HL-60 (cell line): ENCODE measurements at regions not wholly inside any gene's neighbourhood (a gene's known extent, or its start where the extent isn't known, plus 50 kb on each side); places are given as distances from the start of the nearest gene placed in this dataset.

ENCODE experiments used
- GABPA ChIP-seq: IDR thresholded peaks from 2 replicates; pipeline ENCODE4 v1.6.1; 2012; ENCODE audit warnings: low read depth
- POLR2AphosphoS5 ChIP-seq: IDR thresholded peaks from 2 replicates; pipeline ENCODE4 v1.6.1; 2012; ENCODE audit warnings: low read depth
- SPI1 ChIP-seq: IDR thresholded peaks from 2 replicates; pipeline ENCODE4 v1.6.1; 2012; ENCODE audit warnings: low read depth, mild to moderate bottlenecking, borderline replicate concordance
- TF ChIP-seq, protein P1 (sequence below): IDR thresholded peaks from one replicate; pipeline ENCODE4 v1.5.1; 2011; ENCODE audit warnings: low read length, control low read depth, inconsistent platforms; ENCODE audit not compliant: insufficient read depth
- TF ChIP-seq, protein P2 (sequence below): IDR thresholded peaks from 2 replicates; pipeline ENCODE4 v1.6.1; 2012; ENCODE audit warnings: low read depth; ENCODE audit not compliant: insufficient replicate concordance

DNA sequence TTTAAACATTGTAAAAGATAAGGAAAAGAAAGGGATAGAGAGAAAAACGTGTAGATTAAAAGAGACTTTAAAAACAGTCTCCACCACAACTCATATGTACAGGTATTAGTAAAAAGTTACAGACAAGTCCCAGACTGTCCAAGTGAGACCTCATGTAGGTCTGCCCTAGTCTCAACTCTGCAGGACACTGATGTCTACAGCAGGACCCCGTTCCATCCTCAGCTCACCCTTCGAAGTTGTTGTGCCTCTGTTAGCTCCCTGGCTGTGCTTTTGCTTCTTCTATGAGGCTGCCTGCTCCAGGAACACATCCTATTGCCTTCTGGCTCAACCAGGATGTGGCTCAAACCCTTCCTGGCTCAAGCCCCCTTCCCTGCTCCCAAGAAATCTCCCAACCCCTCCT lies 72.9 kb upstream of the FBXO28 start:
- TF ChIP-seq, protein P1, sequence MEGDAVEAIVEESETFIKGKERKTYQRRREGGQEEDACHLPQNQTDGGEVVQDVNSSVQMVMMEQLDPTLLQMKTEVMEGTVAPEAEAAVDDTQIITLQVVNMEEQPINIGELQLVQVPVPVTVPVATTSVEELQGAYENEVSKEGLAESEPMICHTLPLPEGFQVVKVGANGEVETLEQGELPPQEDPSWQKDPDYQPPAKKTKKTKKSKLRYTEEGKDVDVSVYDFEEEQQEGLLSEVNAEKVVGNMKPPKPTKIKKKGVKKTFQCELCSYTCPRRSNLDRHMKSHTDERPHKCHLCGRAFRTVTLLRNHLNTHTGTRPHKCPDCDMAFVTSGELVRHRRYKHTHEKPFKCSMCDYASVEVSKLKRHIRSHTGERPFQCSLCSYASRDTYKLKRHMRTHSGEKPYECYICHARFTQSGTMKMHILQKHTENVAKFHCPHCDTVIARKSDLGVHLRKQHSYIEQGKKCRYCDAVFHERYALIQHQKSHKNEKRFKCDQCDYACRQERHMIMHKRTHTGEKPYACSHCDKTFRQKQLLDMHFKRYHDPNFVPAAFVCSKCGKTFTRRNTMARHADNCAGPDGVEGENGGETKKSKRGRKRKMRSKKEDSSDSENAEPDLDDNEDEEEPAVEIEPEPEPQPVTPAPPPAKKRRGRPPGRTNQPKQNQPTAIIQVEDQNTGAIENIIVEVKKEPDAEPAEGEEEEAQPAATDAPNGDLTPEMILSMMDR: no peak
- TF ChIP-seq POLR2AphosphoS5: no peak
- no peak for TF ChIP-seq GABPA
- TF ChIP-seq, protein P2, sequence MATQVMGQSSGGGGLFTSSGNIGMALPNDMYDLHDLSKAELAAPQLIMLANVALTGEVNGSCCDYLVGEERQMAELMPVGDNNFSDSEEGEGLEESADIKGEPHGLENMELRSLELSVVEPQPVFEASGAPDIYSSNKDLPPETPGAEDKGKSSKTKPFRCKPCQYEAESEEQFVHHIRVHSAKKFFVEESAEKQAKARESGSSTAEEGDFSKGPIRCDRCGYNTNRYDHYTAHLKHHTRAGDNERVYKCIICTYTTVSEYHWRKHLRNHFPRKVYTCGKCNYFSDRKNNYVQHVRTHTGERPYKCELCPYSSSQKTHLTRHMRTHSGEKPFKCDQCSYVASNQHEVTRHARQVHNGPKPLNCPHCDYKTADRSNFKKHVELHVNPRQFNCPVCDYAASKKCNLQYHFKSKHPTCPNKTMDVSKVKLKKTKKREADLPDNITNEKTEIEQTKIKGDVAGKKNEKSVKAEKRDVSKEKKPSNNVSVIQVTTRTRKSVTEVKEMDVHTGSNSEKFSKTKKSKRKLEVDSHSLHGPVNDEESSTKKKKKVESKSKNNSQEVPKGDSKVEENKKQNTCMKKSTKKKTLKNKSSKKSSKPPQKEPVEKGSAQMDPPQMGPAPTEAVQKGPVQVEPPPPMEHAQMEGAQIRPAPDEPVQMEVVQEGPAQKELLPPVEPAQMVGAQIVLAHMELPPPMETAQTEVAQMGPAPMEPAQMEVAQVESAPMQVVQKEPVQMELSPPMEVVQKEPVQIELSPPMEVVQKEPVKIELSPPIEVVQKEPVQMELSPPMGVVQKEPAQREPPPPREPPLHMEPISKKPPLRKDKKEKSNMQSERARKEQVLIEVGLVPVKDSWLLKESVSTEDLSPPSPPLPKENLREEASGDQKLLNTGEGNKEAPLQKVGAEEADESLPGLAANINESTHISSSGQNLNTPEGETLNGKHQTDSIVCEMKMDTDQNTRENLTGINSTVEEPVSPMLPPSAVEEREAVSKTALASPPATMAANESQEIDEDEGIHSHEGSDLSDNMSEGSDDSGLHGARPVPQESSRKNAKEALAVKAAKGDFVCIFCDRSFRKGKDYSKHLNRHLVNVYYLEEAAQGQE: no peak
- no peak for TF ChIP-seq SPI1
